HG03469 (cell line): ENCODE measurements at regions not wholly inside any gene's neighbourhood (a gene's known extent, or its start where the extent isn't known, plus 50 kb on each side); places are given as distances from the start of the nearest gene placed in this dataset.
"Not testable (repeated sequence)": the region's sequence is repeated elsewhere in the genome, so short reads cannot be mapped to it uniquely, and the experiment has no call there.

Source experiments
- ATAC-seq: cut with Tn5 transposase; IDR thresholded peaks from one replicate; pipeline ENCODE4 v1.9.1; 2021; ENCODE audit warnings: mild to moderate bottlenecking, moderate library complexity, moderate number of reproducible peaks; ENCODE audit not compliant: unreplicated experiment

- no peak for ATAC-seq
Observed at GRCh38 chr11:11220786-11221185, 132.3 kb downstream of the CSNK2A3 start.

- no peak for ATAC-seq
Observed at GRCh38 chr11:11218629-11218986, 134.4 kb downstream of the CSNK2A3 start.

- no peak for ATAC-seq
Observed at GRCh38 chr11:11217929-11218628, 135.0 kb downstream of the CSNK2A3 start.

- ATAC-seq = no peak
Observed at GRCh38 chr11:11217289-11217928, 135.6 kb downstream of the CSNK2A3 start.

- ATAC-seq = no peak
Observed at GRCh38 chr11:11215944-11216343, 137.1 kb downstream of the CSNK2A3 start.

GRCh38 chr11:11215058-11215815 is 137.8 kb downstream of the CSNK2A3 start:
- no peak for ATAC-seq

GRCh38 chr11:11213117-11213516 is 139.9 kb downstream of the CSNK2A3 start:
- ATAC-seq = no peak

GRCh38 chr11:11211888-11212287 is 141.2 kb downstream of the CSNK2A3 start:
- ATAC-seq = no peak

GRCh38 chr11:11211186-11211585 is 141.9 kb downstream of the CSNK2A3 start:
- ATAC-seq = no peak

GRCh38 chr11:11210446-11210845 is 142.6 kb downstream of the CSNK2A3 start:
- no peak for ATAC-seq

GRCh38 chr11:11209967-11210366 is 143.1 kb downstream of the CSNK2A3 start:
- no peak for ATAC-seq

GRCh38 chr11:11208994-11209393 is 144.1 kb downstream of the CSNK2A3 start:
- ATAC-seq = no peak

- ATAC-seq = no peak
Observed at GRCh38 chr11:11207428-11207827, 145.6 kb downstream of the CSNK2A3 start.

GRCh38 chr11:11206484-11206883 is 146.6 kb downstream of the CSNK2A3 start:
- no peak for ATAC-seq

- ATAC-seq = no peak
Observed at GRCh38 chr11:11202885-11203284, 150.2 kb downstream of the CSNK2A3 start.

GRCh38 chr11:11201302-11201701 is 151.7 kb downstream of the CSNK2A3 start:
- not testable (repeated sequence) for ATAC-seq

GRCh38 chr11:11192541-11192940 is 160.5 kb downstream of the CSNK2A3 start:
- ATAC-seq = no peak

- ATAC-seq = no peak
Observed at GRCh38 chr11:11189506-11189905, 163.5 kb downstream of the CSNK2A3 start.

- ATAC-seq = no peak
Observed at GRCh38 chr11:11186249-11186648, 166.8 kb downstream of the CSNK2A3 start.

- ATAC-seq = no peak
Observed at GRCh38 chr11:11182261-11182660, 170.8 kb downstream of the CSNK2A3 start.

- ATAC-seq = no peak
Observed at GRCh38 chr11:11178671-11179638, 174.1 kb downstream of the CSNK2A3 start.
